Stimulated activated CD4-positive, alpha-beta T cell treated with anti-CD3 and anti-CD28 coated beads, Interleukin-2, amount 100 ng/mL, for 24 hours (primary cell): ENCODE measurements at regions not wholly inside any gene's neighbourhood (a gene's known extent, or its start where the extent isn't known, plus 50 kb on each side); places are given as distances from the start of the nearest gene placed in this dataset.
"Not testable (repeated sequence)": the region's sequence is repeated elsewhere in the genome, so short reads cannot be mapped to it uniquely, and the experiment has no call there.

Experiments used
- DNase-seq, 2 donors: peaks; one replicate each; pipeline ENCODE4 v3.0.0-alpha.2; 2020

DNA sequence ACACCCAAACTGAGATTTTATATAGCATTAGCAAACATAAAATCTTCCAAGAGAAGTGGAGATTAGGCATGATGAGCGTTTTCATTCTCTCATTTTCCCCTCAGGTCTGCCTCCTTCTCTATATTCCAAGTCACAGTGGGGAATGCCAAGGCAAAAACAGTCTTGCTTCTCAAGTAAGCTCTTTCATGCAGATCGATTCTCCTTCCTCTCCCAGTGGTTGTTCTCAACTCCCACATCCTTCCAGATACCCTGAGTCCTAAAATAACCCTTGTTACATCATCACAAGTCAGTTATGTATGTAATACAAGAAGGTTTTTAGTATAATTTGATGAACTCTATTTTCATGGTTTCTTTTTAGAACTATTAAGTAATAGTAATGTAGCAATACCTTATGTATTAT is 150.6 kb downstream of the TXNL1 start:
- no peak for DNase-seq

- no peak for DNase-seq
Observed at GRCh38 chr18:56483386-56483785, 155.0 kb downstream of the TXNL1 start.

- not testable (repeated sequence) for DNase-seq
Observed at GRCh38 chr18:56482813-56483212, 155.6 kb downstream of the TXNL1 start.

DNA sequence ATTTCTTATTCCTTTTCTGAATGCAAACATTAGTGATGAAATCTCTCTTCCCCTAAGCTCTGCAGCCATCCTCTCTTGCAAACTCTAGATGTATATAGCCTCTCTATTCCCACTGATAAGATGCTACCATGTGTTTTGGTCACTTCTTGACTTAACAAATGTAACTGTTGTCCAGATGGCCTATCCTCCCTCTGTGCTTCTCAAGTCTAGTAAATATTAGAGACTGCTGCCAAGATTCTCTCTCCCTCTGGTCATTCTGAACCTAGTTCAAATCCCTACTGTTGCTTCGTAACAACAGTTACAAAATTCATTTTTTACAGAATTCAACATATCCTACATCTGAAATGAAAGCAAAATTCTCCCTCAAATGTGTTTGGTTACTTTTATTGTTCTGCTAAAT is 156.6 kb downstream of the TXNL1 start:
- DNase-seq: no peak

DNA sequence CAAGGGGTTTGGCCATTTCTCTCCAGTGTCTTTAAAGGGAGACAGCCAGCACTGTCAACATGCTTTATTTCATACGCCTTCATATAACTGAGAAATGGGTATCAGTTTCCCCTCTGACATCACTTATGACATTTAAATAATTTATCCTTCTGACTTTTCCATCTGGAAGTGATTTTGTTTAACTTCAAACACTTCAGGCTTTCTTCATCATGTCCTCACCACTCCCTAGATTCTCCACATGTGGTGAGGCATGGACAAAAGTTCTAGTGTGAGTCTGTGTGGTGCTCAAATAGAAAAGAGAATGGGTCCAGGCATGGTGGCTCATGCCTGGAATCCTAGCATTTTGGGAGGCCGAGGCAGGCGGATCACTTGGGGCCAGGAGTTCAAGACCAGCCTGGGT is 158.6 kb downstream of the TXNL1 start:
- DNase-seq: no peak

DNA sequence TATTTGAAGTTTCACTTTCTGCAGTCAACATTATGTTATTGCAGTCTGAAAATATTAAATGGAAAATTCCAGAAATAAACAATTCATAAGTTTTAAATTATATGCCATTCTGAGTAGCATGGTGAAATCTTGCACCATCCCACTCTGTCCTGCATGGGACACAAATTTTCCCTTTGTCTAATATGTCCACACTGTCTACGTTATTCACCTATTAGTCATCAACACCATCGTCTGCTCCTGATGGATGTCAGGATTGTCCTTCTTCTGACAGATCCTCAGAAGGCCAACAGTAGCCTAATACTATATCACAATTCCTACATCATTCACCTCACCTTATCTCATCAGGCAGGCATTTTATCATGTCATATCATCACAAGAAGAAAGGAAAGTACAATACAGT is 163.1 kb downstream of the TXNL1 start:
- no peak for DNase-seq

- no peak for DNase-seq
Observed at GRCh38 chr18:56473400-56474024, 164.9 kb downstream of the TXNL1 start.

DNA sequence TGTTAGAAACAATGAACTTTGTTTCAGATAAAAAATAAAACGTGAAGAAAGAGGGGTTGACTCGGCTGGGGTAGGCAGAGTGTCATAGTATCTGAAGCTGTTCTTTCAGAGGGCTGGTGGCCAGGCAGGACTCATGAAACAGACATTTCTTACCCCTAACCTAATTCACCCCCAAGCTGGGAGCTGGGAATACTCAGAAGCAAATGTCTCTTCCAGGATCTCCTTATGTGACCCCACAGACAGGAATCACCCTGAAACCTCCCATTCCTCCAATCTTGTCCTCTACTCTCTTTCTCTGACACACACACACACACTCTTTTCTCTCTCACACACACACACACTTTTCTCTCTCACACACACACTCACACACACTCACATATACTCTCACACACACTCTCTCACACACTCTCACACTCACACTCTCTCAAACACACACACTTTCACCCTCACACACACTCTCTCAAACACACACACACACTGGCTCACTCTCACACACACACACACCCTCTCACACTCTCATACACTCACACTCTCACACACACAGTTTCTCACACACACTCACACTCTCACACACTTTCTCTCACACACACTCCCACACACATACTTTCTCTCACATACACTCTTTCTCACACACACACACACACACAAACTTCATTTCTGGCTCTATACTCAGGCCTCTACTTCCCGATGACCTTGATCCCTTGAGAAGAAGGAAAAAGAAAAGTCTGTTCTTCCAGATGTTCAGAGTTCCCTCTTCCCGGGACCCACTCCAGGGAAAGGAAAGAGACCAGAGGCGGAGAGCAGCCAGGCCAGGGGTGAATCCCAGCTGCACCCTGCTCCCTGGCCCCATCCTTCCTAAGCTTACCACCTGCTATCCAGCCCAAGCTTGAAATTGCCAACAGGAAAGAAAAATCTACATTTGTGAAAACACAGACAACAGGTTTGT is 167.7 kb downstream of the TXNL1 start:
- DNase-seq: no peak

DNA sequence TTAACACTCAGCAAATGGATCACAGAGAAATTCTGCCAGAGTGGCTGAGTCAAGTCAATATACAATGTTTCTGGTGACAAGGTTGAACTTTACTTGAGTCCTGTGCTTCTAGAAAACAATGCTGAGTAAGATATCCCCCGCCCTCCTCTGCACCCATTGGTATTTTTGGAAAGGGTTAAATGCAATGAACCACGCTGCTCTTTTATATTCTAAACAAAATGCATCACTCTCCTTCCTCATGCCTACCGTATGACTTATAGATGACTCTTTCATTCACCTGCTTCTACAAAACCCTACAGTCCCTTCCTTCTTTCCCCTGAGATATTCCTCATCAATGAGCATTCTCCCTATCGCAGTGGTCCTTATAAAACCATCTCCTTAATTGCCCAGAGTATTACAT is 168.8 kb downstream of the TXNL1 start:
- DNase-seq: no peak

DNA sequence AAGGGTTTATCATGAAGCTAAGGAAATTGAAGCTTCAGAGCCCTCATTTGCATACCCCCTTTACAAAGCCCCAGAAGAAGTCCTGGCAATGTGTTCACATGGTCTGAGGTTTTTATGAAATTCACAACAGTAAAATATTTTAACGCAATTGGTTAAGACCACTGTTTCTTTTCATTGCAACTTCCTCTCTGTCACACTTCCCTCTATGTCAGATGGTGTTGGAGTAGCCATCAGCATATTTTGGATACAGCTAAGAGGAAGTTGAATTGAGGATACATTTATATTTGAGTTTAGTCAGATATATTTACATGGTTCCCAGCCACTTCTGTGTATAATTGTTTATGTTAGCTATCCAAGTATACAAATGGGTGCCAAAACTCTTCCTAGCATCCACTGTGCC is 170.0 kb downstream of the TXNL1 start:
- no peak for DNase-seq

GRCh38 chr18:56462276-56462675 is 176.1 kb downstream of the TXNL1 start:
- DNase-seq: no peak

GRCh38 chr18:56461151-56461550 is 177.2 kb downstream of the TXNL1 start:
- DNase-seq: no peak

- no peak for DNase-seq
Observed at GRCh38 chr18:56460581-56460980, 177.8 kb downstream of the TXNL1 start.

- DNase-seq: no peak
Observed at GRCh38 chr18:56458770-56459712, 179.4 kb downstream of the TXNL1 start.

GRCh38 chr18:56455874-56456273 is 182.5 kb downstream of the TXNL1 start:
- no peak for DNase-seq

GRCh38 chr18:56455141-56455540 is 183.3 kb downstream of the TXNL1 start:
- DNase-seq: no peak

DNA sequence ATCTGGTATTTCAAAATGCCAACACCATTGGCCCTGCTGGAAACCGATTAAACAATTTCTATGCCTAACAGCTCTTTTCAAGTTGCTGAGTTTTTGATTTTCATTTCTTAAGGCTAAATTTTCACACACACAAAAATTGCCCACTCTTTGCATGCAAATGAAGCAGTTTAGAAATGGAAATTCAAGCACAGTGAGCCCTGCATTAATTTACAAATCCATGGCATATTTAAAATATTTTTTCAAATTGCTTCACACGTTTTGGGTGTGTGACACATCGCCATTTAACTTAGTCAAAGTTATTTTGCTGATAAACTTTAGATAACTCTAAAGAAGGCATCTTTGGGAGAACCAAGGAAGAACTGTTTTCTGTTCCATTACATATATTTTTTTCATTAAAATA is 184.8 kb downstream of the TXNL1 start:
- DNase-seq: no peak

- no peak for DNase-seq
Observed at GRCh38 chr18:56451188-56451587, 187.2 kb downstream of the TXNL1 start.

GRCh38 chr18:56448751-56449150 is 189.6 kb downstream of the TXNL1 start:
- no peak for DNase-seq

- DNase-seq: no peak
Observed at GRCh38 chr18:56445422-56445821, 193.0 kb downstream of the TXNL1 start.

GRCh38 chr18:56444201-56444600 is 194.2 kb downstream of the TXNL1 start:
- no peak for DNase-seq

DNA sequence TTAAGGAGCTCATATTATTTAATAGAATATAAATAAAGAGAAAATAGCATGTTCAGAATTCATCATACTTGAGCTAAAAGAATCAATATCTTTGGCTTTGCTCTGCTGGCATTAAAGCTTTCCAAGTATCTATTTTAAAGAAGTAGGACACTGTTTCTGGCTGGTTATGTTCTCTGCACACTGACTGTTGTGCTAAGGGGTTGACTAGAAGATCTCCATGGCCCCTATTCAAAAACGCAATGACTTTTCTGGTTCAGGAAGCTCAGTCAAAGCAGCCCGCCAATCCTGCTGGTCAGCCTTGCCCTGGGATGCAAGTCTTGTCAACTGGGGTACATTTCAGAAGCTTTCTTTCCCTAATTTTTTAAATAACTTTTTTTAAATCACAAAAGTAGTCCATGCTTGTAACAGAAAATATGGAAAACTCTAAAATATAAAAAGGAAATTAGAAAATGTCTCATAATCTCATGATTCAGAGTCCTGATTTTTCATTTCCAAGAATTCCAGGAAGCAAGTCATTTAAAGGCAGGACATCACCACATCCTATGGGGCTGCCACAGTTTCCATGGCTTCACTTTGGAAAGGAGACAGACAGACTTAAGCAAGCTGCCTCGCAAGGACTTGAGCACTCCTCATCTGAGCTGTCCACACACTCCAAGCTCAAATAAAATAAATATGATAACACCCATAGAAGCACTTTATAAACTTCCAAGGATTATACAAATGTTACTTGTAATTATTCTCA is 195.1 kb downstream of the TXNL1 start:
- no peak for DNase-seq

- not testable (repeated sequence) for DNase-seq
Observed at GRCh38 chr18:56438480-56438879, 199.9 kb downstream of the TXNL1 start.
